WTC11 (cell line): ENCODE measurements at regions not wholly inside any gene's neighbourhood (a gene's known extent, or its start where the extent isn't known, plus 50 kb on each side); places are given as distances from the start of the nearest gene placed in this dataset.

Experiments used
- ATAC-seq: fragments of 200-7000 bp; cut with Tn5 transposase; 2 replicates; pipeline ENCODE4 v1.10.0; 2021; ENCODE audit warnings: mild to moderate bottlenecking, moderate library complexity
- CTCF ChIA-PET: fragments of 300-600 bp; sonication (Branson Sonifier 250); formaldehyde crosslinking; loops from one replicate; lab custom pipeline; 2021; ENCODE audit warnings: antibody characterized with exemption; lab: Charles Lee
- POLR2A ChIA-PET: fragments of 350-600 bp; sonication (Branson Sonifier 250); formaldehyde crosslinking; loops from one replicate; lab custom pipeline; 2021; ENCODE audit warnings: antibody characterized with exemption; lab: Charles Lee
- DNase-seq: peaks from one replicate; pipeline ENCODE4 v3.0.0; 2021; ENCODE audit warnings: low spot score
- H3K27ac Mint-ChIP-seq: 2 replicates; pipeline ENCODE4 v1.8.0; 2021; ENCODE audit warnings: mixed read lengths
- H3K27me3 Mint-ChIP-seq: 2 replicates; pipeline ENCODE4 v1.8.0; 2021; ENCODE audit warnings: low read depth, mild to moderate bottlenecking, moderate library complexity, mixed read lengths
- H3K36me3 Mint-ChIP-seq: 2 replicates; pipeline ENCODE4 v1.8.0; 2021; ENCODE audit warnings: mixed read lengths
- H3K4me1 Mint-ChIP-seq: 2 replicates; pipeline ENCODE4 v1.8.0; 2022; ENCODE audit warnings: mixed read lengths
- H3K4me3 Mint-ChIP-seq: 2 replicates; pipeline ENCODE4 v1.8.0; 2021; ENCODE audit warnings: mild to moderate bottlenecking, moderate library complexity, mixed read lengths
- H3K9me3 Mint-ChIP-seq: 2 replicates; pipeline ENCODE4 v1.8.0; 2021; ENCODE audit warnings: mixed read lengths
- ELF4 ChIP-seq: sonication (generic); formaldehyde crosslinking; IDR thresholded peaks from 2 replicates; pipeline ENCODE4 v1.8.1; 2022; ENCODE audit warnings: low read depth, mild to moderate bottlenecking, moderate library complexity, missing genetic modification reagents
- ESRRA ChIP-seq: sonication (generic); formaldehyde crosslinking; IDR thresholded peaks from 2 replicates; pipeline ENCODE4 v1.8.1; 2022; ENCODE audit warnings: mild to moderate bottlenecking, missing genetic modification reagents, borderline replicate concordance
- GABPB1 ChIP-seq: sonication (generic); formaldehyde crosslinking; IDR thresholded peaks from 2 replicates; pipeline ENCODE4 v1.8.1; 2023; ENCODE audit warnings: mild to moderate bottlenecking, missing genetic modification reagents
- IRF2 ChIP-seq: sonication (generic); formaldehyde crosslinking; IDR thresholded peaks from 2 replicates; pipeline ENCODE4 v1.8.0; 2022; ENCODE audit warnings: low read depth, missing genetic modification reagents, borderline replicate concordance
- KAT7 ChIP-seq: sonication (generic); formaldehyde crosslinking; IDR thresholded peaks from 2 replicates; pipeline ENCODE4 v1.8.1; 2023; ENCODE audit warnings: missing genetic modification reagents, mild to moderate bottlenecking, borderline replicate concordance
- MYBL2 ChIP-seq: sonication (generic); formaldehyde crosslinking; IDR thresholded peaks from 2 replicates; pipeline ENCODE4 v1.8.1; 2023; ENCODE audit warnings: mild to moderate bottlenecking, moderate library complexity, missing genetic modification reagents
- NFATC4 ChIP-seq: fragments of 250-450 bp; sonication (Bioruptor Pico); IDR thresholded peaks from 2 replicates; pipeline ENCODE4 v1.9.0; 2021; ENCODE audit warnings: mild to moderate bottlenecking
- NFYB ChIP-seq: sonication (generic); formaldehyde crosslinking; conservative IDR thresholded peaks from 2 replicates; pipeline ENCODE4 v1.8.0; 2022; ENCODE audit warnings: low read depth, missing genetic modification reagents
- SOX15 ChIP-seq: fragments of 250-450 bp; sonication (Bioruptor Pico); IDR thresholded peaks from 2 replicates; pipeline ENCODE4 v1.9.0; 2021; ENCODE audit warnings: mild to moderate bottlenecking
- TCF7 ChIP-seq: sonication (generic); formaldehyde crosslinking; IDR thresholded peaks from 2 replicates; pipeline ENCODE4 v1.8.0; 2022; ENCODE audit warnings: mild to moderate bottlenecking, low read depth, missing genetic modification reagents, moderate library complexity
- TP53 ChIP-seq: sonication (generic); formaldehyde crosslinking; IDR thresholded peaks from 2 replicates; pipeline ENCODE4 v1.8.1; 2023; ENCODE audit warnings: mild to moderate bottlenecking, missing genetic modification reagents
- ZNF232 ChIP-seq: sonication (generic); formaldehyde crosslinking; IDR thresholded peaks from 2 replicates; pipeline ENCODE4 v1.8.0; 2022; ENCODE audit warnings: mild to moderate bottlenecking, missing genetic modification reagents
- ZNF317 ChIP-seq: sonication (generic); formaldehyde crosslinking; IDR thresholded peaks from 2 replicates; pipeline ENCODE4 v1.8.1; 2023; ENCODE audit warnings: low read depth, mild to moderate bottlenecking, moderate library complexity, missing genetic modification reagents, borderline replicate concordance
- ZNF396 ChIP-seq: fragments of 250-450 bp; sonication (Bioruptor Pico); IDR thresholded peaks from 2 replicates; pipeline ENCODE4 v1.8.0; 2021; ENCODE audit warnings: mild to moderate bottlenecking, moderate library complexity, borderline replicate concordance
- ZNF423 ChIP-seq: fragments of 250-450 bp; sonication (Bioruptor Pico); IDR thresholded peaks from 2 replicates; pipeline ENCODE4 v2.1.2; 2022; ENCODE audit warnings: mild to moderate bottlenecking, moderate library complexity
- TF ChIP-seq, protein P1 (sequence below): sonication (generic); formaldehyde crosslinking; IDR thresholded peaks from 2 replicates; pipeline ENCODE4 v1.8.1; 2023; ENCODE audit warnings: mild to moderate bottlenecking, missing genetic modification reagents
- TF ChIP-seq, protein P2 (sequence below): fragments of 250-450 bp; sonication (Bioruptor Pico); IDR thresholded peaks from 2 replicates; pipeline ENCODE4 v1.8.0; 2021; ENCODE audit warnings: mild to moderate bottlenecking
- TF ChIP-seq, protein P3 (sequence below): sonication (generic); formaldehyde crosslinking; IDR thresholded peaks from 2 replicates; pipeline ENCODE4 v1.8.1; 2023; ENCODE audit warnings: mild to moderate bottlenecking, missing genetic modification reagents
- TF ChIP-seq, protein P4 (sequence below): sonication (generic); formaldehyde crosslinking; IDR thresholded peaks from 2 replicates; pipeline ENCODE4 v1.8.0; 2022; ENCODE audit warnings: mild to moderate bottlenecking, missing genetic modification reagents
- TF ChIP-seq, protein P5 (sequence below): sonication (generic); formaldehyde crosslinking; IDR thresholded peaks from 2 replicates; pipeline ENCODE4 v1.8.1; 2022; ENCODE audit warnings: mild to moderate bottlenecking, missing genetic modification reagents, moderate library complexity, borderline replicate concordance
- TF ChIP-seq, protein P6 (sequence below): sonication (generic); formaldehyde crosslinking; conservative IDR thresholded peaks from 2 replicates; pipeline ENCODE4 v1.8.1; 2023; ENCODE audit warnings: mild to moderate bottlenecking, low read depth, missing genetic modification reagents, moderate library complexity

DNA sequence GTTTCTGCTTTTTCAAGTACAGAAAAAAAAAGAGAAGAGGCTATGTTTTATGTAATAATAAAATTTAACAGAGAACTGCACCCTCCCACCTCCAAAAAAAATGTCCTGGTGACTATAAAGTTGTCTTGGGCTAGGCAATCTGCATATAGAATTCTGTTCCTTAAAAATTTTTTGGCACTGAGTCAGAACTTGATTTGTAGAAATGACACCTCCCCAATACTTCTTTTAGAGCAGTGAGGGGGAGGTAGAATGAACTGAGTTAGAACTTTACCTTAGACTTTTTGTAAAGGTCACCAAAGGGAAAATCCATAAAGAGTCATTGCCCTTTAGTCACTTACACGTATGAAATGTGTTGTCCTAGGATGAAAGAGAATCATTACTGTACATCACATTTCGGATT is 80.0 kb downstream of the BTG1 start:
- DNase-seq (no peak), ATAC-seq (no peak)
- Mint-ChIP-seq H3K27me3 (no peaks in the 10 kb centered on the region), H3K4me3 (no peak overlapping the region), H3K9me3 (no peaks in the 10 kb centered on the region), H3K4me1 (peaks cover 27% of the 10 kb centered on the region), H3K27ac (no peak overlapping the region), H3K36me3 (no peaks in the 10 kb centered on the region)
- CTCF ChIA-PET, result no interaction called here
- TF ChIP-seq MYBL2 (CRISPR knock-in tag), result no peak
- no peak for TF ChIP-seq NFYB
- POLR2A ChIA-PET, result no interaction called here

DNA sequence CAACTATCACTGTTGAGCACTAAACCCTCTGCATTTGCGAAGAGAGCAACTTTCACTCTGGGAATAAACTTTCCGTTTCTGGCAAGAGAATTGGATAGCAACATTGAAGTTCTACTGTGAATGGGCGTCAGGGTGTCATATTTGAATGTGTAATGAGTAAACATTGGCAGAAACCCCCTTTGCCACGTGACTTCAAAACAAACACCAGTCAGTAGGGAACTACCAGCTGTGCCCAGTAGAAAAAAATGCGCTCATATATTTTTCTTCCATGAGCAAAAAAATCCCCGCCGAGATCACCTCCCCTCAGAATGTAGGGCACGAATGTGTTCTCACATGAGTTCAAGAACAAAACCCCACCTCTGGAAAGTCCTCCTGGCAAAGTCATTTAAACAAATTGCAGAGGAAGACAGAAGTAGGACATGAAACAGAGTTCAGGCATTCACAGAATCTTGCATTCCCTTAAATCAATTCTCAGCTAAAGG is 80.6 kb downstream of the BTG1 start:
- Mint-ChIP-seq H3K27ac (peak overlapping the region; percentile 89; the same call in 1 of the 2 replicates), H3K4me1 (peaks cover 27% of the 10 kb centered on the region), H3K27me3 (no peaks in the 10 kb centered on the region), H3K36me3 (no peaks in the 10 kb centered on the region), H3K4me3 (no peak overlapping the region), H3K9me3 (no peaks in the 10 kb centered on the region)
- ATAC-seq (no peak), DNase-seq (no peak)
- ChIA-PET POLR2A (no interaction called here), CTCF (no interaction called here)
- TF ChIP-seq, protein P1, sequence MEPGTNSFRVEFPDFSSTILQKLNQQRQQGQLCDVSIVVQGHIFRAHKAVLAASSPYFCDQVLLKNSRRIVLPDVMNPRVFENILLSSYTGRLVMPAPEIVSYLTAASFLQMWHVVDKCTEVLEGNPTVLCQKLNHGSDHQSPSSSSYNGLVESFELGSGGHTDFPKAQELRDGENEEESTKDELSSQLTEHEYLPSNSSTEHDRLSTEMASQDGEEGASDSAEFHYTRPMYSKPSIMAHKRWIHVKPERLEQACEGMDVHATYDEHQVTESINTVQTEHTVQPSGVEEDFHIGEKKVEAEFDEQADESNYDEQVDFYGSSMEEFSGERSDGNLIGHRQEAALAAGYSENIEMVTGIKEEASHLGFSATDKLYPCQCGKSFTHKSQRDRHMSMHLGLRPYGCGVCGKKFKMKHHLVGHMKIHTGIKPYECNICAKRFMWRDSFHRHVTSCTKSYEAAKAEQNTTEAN (CRISPR knock-in tag), result no peak
- TF ChIP-seq ESRRA (CRISPR knock-in tag) (no peak), ZNF232 (no peak), IRF2 (no peak)

DNA sequence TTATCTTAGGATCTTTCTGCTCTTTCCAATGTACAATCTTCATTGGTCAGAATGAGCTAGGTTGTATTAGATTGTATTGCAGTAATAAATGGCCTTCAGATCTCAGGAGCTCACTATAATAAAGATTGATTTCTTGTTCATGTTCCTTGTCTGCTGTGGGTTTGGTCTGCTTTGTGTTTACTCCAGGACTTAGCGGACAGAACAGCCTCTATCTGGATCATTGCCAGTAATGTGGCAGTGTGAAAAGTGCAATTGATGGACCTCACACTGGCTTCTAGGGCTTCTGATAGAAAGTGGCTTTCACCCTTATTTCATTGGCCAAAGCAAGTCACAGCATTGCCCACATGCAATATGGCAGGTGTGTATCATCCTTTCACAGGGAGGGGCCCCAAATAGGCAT is 81.2 kb downstream of the BTG1 start:
- no peaks in the 10 kb centered on the region for H3K27me3 Mint-ChIP-seq
- TF ChIP-seq ESRRA (CRISPR knock-in tag) (no peak), NFATC4 (CRISPR knock-in tag) (no peak), IRF2 (no peak)
- TF ChIP-seq, protein P2, sequence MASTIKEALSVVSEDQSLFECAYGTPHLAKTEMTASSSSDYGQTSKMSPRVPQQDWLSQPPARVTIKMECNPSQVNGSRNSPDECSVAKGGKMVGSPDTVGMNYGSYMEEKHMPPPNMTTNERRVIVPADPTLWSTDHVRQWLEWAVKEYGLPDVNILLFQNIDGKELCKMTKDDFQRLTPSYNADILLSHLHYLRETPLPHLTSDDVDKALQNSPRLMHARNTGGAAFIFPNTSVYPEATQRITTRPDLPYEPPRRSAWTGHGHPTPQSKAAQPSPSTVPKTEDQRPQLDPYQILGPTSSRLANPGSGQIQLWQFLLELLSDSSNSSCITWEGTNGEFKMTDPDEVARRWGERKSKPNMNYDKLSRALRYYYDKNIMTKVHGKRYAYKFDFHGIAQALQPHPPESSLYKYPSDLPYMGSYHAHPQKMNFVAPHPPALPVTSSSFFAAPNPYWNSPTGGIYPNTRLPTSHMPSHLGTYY, result no peak
- TF ChIP-seq, all 79 proteins: peak for 0
- no peaks in the 10 kb centered on the region for H3K36me3 Mint-ChIP-seq
- POLR2A ChIA-PET, result no interaction called here
- CTCF ChIA-PET, result no interaction called here
- H3K27ac Mint-ChIP-seq, result no peak overlapping the region
- no peak overlapping the region for H3K4me3 Mint-ChIP-seq
- no peak for DNase-seq
- H3K9me3 Mint-ChIP-seq, result no peaks in the 10 kb centered on the region
- H3K4me1 Mint-ChIP-seq, result peaks cover 27% of the 10 kb centered on the region
- no peak for ATAC-seq

DNA sequence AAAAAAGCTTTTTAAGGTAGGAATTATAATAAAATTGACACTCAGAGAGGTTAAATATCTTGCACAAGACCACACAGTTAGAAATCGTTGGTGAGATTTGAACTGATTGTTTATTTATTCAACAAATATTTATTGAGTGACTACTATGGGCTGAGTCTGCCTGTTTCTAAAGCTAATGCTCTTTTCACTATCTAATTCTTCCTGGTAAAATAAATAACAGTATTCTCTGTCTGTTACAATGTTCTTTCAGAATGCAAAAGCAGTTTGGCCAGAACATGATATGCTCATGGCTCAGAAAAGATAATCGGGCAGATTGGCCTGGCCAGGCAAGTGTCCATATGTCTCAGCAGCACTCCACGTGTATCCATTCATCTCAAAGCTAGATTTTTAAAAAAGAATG is 82.0 kb downstream of the BTG1 start:
- Mint-ChIP-seq H3K4me3 (no peak overlapping the region), H3K36me3 (no peaks in the 10 kb centered on the region), H3K9me3 (no peaks in the 10 kb centered on the region), H3K27ac (no peak overlapping the region), H3K4me1 (peaks cover 27% of the 10 kb centered on the region), H3K27me3 (no peaks in the 10 kb centered on the region)
- ATAC-seq (no peak), DNase-seq (no peak)
- POLR2A ChIA-PET, result no interaction called here
- CTCF ChIA-PET, result no interaction called here
- TF ChIP-seq, protein P3, sequence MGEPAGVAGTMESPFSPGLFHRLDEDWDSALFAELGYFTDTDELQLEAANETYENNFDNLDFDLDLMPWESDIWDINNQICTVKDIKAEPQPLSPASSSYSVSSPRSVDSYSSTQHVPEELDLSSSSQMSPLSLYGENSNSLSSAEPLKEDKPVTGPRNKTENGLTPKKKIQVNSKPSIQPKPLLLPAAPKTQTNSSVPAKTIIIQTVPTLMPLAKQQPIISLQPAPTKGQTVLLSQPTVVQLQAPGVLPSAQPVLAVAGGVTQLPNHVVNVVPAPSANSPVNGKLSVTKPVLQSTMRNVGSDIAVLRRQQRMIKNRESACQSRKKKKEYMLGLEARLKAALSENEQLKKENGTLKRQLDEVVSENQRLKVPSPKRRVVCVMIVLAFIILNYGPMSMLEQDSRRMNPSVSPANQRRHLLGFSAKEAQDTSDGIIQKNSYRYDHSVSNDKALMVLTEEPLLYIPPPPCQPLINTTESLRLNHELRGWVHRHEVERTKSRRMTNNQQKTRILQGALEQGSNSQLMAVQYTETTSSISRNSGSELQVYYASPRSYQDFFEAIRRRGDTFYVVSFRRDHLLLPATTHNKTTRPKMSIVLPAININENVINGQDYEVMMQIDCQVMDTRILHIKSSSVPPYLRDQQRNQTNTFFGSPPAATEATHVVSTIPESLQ (CRISPR knock-in tag), result no peak
- TF ChIP-seq KAT7 (CRISPR knock-in tag) (no peak), SOX15 (no peak), ZNF423 (CRISPR knock-in tag) (no peak), ESRRA (CRISPR knock-in tag) (no peak), ZNF396 (no peak), GABPB1 (CRISPR knock-in tag) (no peak), ZNF317 (no peak), ELF4 (CRISPR knock-in tag) (no peak), TP53 (CRISPR knock-in tag) (no peak), TCF7 (CRISPR knock-in tag) (no peak)
- TF ChIP-seq, protein P4, sequence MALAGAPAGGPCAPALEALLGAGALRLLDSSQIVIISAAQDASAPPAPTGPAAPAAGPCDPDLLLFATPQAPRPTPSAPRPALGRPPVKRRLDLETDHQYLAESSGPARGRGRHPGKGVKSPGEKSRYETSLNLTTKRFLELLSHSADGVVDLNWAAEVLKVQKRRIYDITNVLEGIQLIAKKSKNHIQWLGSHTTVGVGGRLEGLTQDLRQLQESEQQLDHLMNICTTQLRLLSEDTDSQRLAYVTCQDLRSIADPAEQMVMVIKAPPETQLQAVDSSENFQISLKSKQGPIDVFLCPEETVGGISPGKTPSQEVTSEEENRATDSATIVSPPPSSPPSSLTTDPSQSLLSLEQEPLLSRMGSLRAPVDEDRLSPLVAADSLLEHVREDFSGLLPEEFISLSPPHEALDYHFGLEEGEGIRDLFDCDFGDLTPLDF, result no peak
- TF ChIP-seq, protein P5, sequence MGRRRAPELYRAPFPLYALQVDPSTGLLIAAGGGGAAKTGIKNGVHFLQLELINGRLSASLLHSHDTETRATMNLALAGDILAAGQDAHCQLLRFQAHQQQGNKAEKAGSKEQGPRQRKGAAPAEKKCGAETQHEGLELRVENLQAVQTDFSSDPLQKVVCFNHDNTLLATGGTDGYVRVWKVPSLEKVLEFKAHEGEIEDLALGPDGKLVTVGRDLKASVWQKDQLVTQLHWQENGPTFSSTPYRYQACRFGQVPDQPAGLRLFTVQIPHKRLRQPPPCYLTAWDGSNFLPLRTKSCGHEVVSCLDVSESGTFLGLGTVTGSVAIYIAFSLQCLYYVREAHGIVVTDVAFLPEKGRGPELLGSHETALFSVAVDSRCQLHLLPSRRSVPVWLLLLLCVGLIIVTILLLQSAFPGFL (CRISPR knock-in tag), result no peak
- TF ChIP-seq, protein P6, sequence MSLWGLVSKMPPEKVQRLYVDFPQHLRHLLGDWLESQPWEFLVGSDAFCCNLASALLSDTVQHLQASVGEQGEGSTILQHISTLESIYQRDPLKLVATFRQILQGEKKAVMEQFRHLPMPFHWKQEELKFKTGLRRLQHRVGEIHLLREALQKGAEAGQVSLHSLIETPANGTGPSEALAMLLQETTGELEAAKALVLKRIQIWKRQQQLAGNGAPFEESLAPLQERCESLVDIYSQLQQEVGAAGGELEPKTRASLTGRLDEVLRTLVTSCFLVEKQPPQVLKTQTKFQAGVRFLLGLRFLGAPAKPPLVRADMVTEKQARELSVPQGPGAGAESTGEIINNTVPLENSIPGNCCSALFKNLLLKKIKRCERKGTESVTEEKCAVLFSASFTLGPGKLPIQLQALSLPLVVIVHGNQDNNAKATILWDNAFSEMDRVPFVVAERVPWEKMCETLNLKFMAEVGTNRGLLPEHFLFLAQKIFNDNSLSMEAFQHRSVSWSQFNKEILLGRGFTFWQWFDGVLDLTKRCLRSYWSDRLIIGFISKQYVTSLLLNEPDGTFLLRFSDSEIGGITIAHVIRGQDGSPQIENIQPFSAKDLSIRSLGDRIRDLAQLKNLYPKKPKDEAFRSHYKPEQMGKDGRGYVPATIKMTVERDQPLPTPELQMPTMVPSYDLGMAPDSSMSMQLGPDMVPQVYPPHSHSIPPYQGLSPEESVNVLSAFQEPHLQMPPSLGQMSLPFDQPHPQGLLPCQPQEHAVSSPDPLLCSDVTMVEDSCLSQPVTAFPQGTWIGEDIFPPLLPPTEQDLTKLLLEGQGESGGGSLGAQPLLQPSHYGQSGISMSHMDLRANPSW (CRISPR knock-in tag), result no peak
